GM19238 (cell line): ENCODE measurements at regions not wholly inside any gene's neighbourhood (a gene's known extent, or its start where the extent isn't known, plus 50 kb on each side); places are given as distances from the start of the nearest gene placed in this dataset.
A peak's percentile ranks its signal among the peaks of the same experiment; 100 is the strongest.

Experiments used
- DNase-seq: peaks from one replicate; pipeline ENCODE4 v3.0.0; 2011; ENCODE audit warnings: low spot score; ENCODE audit not compliant: insufficient read length

GRCh38 chr15:70308735-70309434 is 211.2 kb upstream of the TLE3 start:
- DNase-seq: no peak

GRCh38 chr15:70308011-70308734 is 210.5 kb upstream of the TLE3 start:
- peak; percentile 43 for DNase-seq

GRCh38 chr15:70306582-70306981 is 208.9 kb upstream of the TLE3 start:
- DNase-seq: no peak

- DNase-seq: no peak
Measured at GRCh38 chr15:70306081-70306480, 208.4 kb upstream of the TLE3 start.

- no peak for DNase-seq
Measured at GRCh38 chr15:70303981-70304380, 206.3 kb upstream of the TLE3 start.

GRCh38 chr15:70302360-70302759 is 204.6 kb upstream of the TLE3 start:
- no peak for DNase-seq

GRCh38 chr15:70301396-70301795 is 203.7 kb upstream of the TLE3 start:
- no peak for DNase-seq

GRCh38 chr15:70299931-70300869 is 202.5 kb upstream of the TLE3 start:
- DNase-seq: peak; percentile 91

GRCh38 chr15:70297465-70298058 is 199.8 kb upstream of the TLE3 start:
- DNase-seq: no peak

GRCh38 chr15:70294731-70295305 is 197.1 kb upstream of the TLE3 start:
- no peak for DNase-seq

- DNase-seq: no peak
Measured at GRCh38 chr15:70293591-70294470, 196.1 kb upstream of the TLE3 start.

- DNase-seq: no peak
Measured at GRCh38 chr15:70293138-70293537, 195.4 kb upstream of the TLE3 start.

GRCh38 chr15:70292076-70292760 is 194.5 kb upstream of the TLE3 start:
- DNase-seq: no peak

GRCh38 chr15:70291305-70292075 is 193.8 kb upstream of the TLE3 start:
- no peak for DNase-seq

GRCh38 chr15:70290708-70291107 is 193.0 kb upstream of the TLE3 start:
- DNase-seq: no peak

GRCh38 chr15:70289191-70289955 is 191.7 kb upstream of the TLE3 start:
- no peak for DNase-seq

- DNase-seq: no peak
Measured at GRCh38 chr15:70286113-70286806, 188.5 kb upstream of the TLE3 start.
